Panc1 (cell line): ENCODE measurements at regions not wholly inside any gene's neighbourhood (a gene's known extent, or its start where the extent isn't known, plus 50 kb on each side); places are given as distances from the start of the nearest gene placed in this dataset.

Experiments used
- ATAC-seq: fragments of 200-7000 bp; cut with Tn5 transposase; 2 replicates; pipeline ENCODE4 v1.9.1; 2020; ENCODE audit warnings: mild to moderate bottlenecking, moderate library complexity
- BruUV-seq: library from RNA; stranded (reverse); fragments of 400-500 nt; replicated peaks from 2 replicates; lab custom pipeline; 2021; lab: Mats Ljungman, UMichigan
- CTCF ChIA-PET: fragments of 300-600 bp; sonication (Branson Sonifier 250); formaldehyde crosslinking; loops from one replicate; lab custom pipeline; 2022; ENCODE audit warnings: antibody characterized with exemption; lab: Charles Lee
- POLR2A ChIA-PET: fragments of 300-600 bp; sonication (Branson Sonifier 250); formaldehyde crosslinking; loops from one replicate; lab custom pipeline; 2022; ENCODE audit warnings: antibody characterized with exemption; lab: Charles Lee
- DNase-seq: peaks from one replicate; pipeline ENCODE4 v3.0.0-alpha.2; 2010; ENCODE audit warnings: low read depth, low spot score
- H3K27ac ChIP-seq: 2 replicates; pipeline ENCODE4 v1.5.1; 2011; ENCODE audit warnings: mild to moderate bottlenecking, low read length, inconsistent platforms
- H3K27me3 ChIP-seq: fragments of 200-500 bp; sonication (Bioruptor generic); 2 replicates; pipeline ENCODE4 v1.6.0; 2014; ENCODE audit warnings: low read length, inconsistent platforms; ENCODE audit not compliant: control insufficient read depth, insufficient read depth
- H3K36me3 ChIP-seq: fragments of 200-500 bp; sonication (Bioruptor generic); 2 replicates; pipeline ENCODE4 v1.5.1; 2014; ENCODE audit warnings: inconsistent platforms, mild to moderate bottlenecking, low read length, moderate library complexity; ENCODE audit not compliant: control insufficient read depth, insufficient read depth
- H3K4me1 ChIP-seq: 2 replicates; pipeline ENCODE4 v1.5.1; 2011; ENCODE audit warnings: inconsistent platforms, mild to moderate bottlenecking, low read length, moderate library complexity; ENCODE audit not compliant: control insufficient read depth, insufficient read depth
- H3K4me3 ChIP-seq, 2 experiments: 2 replicates each; pipeline ENCODE4 v1.5.1; 2011 to 2012; ENCODE audit warnings: low read depth in 2 of 2, low read length in 2 of 2, mild to moderate bottlenecking in 2 of 2, inconsistent platforms in 1 of 2, moderate library complexity in 1 of 2
- H3K9me3 ChIP-seq: fragments of 200-500 bp; sonication (Bioruptor generic); 2 replicates; pipeline ENCODE4 v1.5.1; 2014; ENCODE audit warnings: low read depth, mild to moderate bottlenecking, inconsistent platforms, low read length, moderate library complexity; ENCODE audit not compliant: control insufficient read depth, insufficient read depth
- POLR2AphosphoS5 ChIP-seq: IDR thresholded peaks from 2 replicates; pipeline ENCODE4 v1.6.1; 2012; ENCODE audit warnings: mild to moderate bottlenecking, low read depth, low read length, moderate library complexity
- SIN3A ChIP-seq: IDR thresholded peaks from 2 replicates; pipeline ENCODE4 v1.6.1; 2012; ENCODE audit warnings: low read depth, mild to moderate bottlenecking, low read length, moderate library complexity, borderline replicate concordance; ENCODE audit not compliant: insufficient read depth
- TCF7L2 ChIP-seq: IDR thresholded peaks from 2 replicates; pipeline ENCODE4 v1.6.1; 2011; ENCODE audit warnings: mild to moderate bottlenecking, low read depth, low read length, inconsistent platforms
- in situ Hi-C: cut with HindIII; loops from 2 replicates; pipeline ENCODE4 v1.10.0; 2016; ENCODE audit warnings: low sequenced_read_pairs, low pct_unique_long_range_greater_than_20kb
- intact Hi-C: fragments of 100-400 bp; cut with micrococcal nuclease; formaldehyde crosslinking; loops from one replicate; pipeline ENCODE4 v1.10.0; 2022; ENCODE audit not compliant: unreplicated experiment
- TF ChIP-seq, protein P1 (sequence below), 2 experiments: IDR thresholded peaks; 2 replicates each; pipeline ENCODE4 v1.6.1; 2011 to 2012; ENCODE audit warnings: low read depth in 2 of 2, control low read depth in 1 of 2, low read length in 1 of 2, mild to moderate bottlenecking in 1 of 2, moderate library complexity in 1 of 2; ENCODE audit not compliant: insufficient read depth in 1 of 2
- TF ChIP-seq, protein P2 (sequence below): fragments of 450-650 bp; IDR thresholded peaks from 2 replicates; pipeline ENCODE4 v1.5.1; 2017; ENCODE audit warnings: mild to moderate bottlenecking

DNA sequence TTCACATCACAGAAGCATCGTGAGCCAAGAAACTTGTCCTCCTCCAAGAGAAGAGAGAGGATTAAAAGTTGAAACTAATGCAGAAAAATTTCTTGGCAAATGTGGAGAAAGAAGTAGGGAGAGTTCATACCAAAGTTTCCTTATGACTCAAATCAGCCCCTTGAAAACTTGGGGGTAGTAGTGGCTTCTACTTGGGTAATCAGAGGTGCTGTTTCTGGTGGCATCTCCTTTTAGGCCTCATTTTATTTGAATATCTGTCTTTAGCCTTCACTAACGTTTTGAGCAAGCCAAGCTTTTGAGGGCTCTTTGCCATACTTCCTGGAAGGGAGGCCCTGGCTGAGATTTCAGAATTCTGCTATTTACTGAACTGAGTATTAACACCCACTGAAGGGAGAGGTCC, 515.3 kb upstream of the MEX3C start:
- intact Hi-C loops, result no loop called here
- no peak overlapping the region for H3K27ac ChIP-seq
- POLR2A ChIA-PET, result no interaction called here
- H3K27me3 ChIP-seq, result no peaks in the 10 kb centered on the region
- in situ Hi-C loops, result no loop called here
- H3K4me1 ChIP-seq, result no peaks in the 10 kb centered on the region
- ATAC-seq (no peak), DNase-seq (no peak)
- no peak overlapping the region for H3K4me3 ChIP-seq
- TF ChIP-seq, protein P1, sequence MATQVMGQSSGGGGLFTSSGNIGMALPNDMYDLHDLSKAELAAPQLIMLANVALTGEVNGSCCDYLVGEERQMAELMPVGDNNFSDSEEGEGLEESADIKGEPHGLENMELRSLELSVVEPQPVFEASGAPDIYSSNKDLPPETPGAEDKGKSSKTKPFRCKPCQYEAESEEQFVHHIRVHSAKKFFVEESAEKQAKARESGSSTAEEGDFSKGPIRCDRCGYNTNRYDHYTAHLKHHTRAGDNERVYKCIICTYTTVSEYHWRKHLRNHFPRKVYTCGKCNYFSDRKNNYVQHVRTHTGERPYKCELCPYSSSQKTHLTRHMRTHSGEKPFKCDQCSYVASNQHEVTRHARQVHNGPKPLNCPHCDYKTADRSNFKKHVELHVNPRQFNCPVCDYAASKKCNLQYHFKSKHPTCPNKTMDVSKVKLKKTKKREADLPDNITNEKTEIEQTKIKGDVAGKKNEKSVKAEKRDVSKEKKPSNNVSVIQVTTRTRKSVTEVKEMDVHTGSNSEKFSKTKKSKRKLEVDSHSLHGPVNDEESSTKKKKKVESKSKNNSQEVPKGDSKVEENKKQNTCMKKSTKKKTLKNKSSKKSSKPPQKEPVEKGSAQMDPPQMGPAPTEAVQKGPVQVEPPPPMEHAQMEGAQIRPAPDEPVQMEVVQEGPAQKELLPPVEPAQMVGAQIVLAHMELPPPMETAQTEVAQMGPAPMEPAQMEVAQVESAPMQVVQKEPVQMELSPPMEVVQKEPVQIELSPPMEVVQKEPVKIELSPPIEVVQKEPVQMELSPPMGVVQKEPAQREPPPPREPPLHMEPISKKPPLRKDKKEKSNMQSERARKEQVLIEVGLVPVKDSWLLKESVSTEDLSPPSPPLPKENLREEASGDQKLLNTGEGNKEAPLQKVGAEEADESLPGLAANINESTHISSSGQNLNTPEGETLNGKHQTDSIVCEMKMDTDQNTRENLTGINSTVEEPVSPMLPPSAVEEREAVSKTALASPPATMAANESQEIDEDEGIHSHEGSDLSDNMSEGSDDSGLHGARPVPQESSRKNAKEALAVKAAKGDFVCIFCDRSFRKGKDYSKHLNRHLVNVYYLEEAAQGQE (IDR thresholded peaks at IDR 0.05; ENCODE audit: insufficient read depth in 1 of 2, low read depth in 2 of 2, low read length in 1 of 2), result no peak
- TF ChIP-seq SIN3A (no peak), POLR2AphosphoS5 (no peak), TCF7L2 (no peak)
- TF ChIP-seq, protein P2, sequence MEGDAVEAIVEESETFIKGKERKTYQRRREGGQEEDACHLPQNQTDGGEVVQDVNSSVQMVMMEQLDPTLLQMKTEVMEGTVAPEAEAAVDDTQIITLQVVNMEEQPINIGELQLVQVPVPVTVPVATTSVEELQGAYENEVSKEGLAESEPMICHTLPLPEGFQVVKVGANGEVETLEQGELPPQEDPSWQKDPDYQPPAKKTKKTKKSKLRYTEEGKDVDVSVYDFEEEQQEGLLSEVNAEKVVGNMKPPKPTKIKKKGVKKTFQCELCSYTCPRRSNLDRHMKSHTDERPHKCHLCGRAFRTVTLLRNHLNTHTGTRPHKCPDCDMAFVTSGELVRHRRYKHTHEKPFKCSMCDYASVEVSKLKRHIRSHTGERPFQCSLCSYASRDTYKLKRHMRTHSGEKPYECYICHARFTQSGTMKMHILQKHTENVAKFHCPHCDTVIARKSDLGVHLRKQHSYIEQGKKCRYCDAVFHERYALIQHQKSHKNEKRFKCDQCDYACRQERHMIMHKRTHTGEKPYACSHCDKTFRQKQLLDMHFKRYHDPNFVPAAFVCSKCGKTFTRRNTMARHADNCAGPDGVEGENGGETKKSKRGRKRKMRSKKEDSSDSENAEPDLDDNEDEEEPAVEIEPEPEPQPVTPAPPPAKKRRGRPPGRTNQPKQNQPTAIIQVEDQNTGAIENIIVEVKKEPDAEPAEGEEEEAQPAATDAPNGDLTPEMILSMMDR, result no peak
- H3K36me3 ChIP-seq, result no peaks in the 10 kb centered on the region
- CTCF ChIA-PET, result no interaction called here
- no peaks in the 10 kb centered on the region for H3K9me3 ChIP-seq
- no TSS peak for BruUV-seq

DNA sequence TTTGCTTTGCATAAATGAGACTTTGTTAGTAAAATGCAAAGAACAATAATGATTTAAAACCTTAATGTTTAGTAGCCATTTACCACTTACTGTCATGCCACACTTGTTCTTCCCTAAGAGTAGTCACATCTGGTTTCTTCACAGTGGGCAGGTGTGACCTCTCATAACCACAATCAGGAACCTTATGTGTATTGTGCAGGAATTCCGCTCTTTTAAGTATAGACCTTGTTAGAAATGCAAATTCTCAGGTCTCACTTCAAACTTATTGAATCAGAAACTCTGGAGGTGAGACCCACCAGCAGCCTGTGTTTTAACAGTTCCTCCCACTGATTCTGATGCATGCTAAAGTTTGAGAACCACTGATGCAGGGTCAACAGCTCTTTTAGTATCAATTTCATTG, 518.8 kb upstream of the MEX3C start:
- ATAC-seq, result no peak

More for the DNA sequence above, 518.8 kb upstream of the MEX3C start:
- in situ Hi-C loops, result no loop called here
- Histone ChIP-seq H3K4me3 (no peak overlapping the region), H3K27ac (no peak overlapping the region), H3K9me3 (no peaks in the 10 kb centered on the region), H3K27me3 (no peaks in the 10 kb centered on the region), H3K4me1 (no peaks in the 10 kb centered on the region), H3K36me3 (no peaks in the 10 kb centered on the region)
- CTCF ChIA-PET, result no interaction called here
- no TSS peak for BruUV-seq
- TF ChIP-seq SIN3A, result no peak
- TF ChIP-seq, protein P1 (IDR thresholded peaks at IDR 0.05; ENCODE audit: insufficient read depth in 1 of 2, low read depth in 2 of 2, low read length in 1 of 2), result no peak
- no peak for DNase-seq
- intact Hi-C loops, result no loop called here
- POLR2A ChIA-PET, result no interaction called here
